ENCODE measurements at regions not wholly inside any gene's neighbourhood (a gene's known extent, or its start where the extent isn't known, plus 50 kb on each side); places are given as distances from the start of the nearest gene placed in this dataset.
"Not testable (repeated sequence)": the region's sequence is repeated elsewhere in the genome, so short reads cannot be mapped to it uniquely, and the experiment has no call there.

DNA sequence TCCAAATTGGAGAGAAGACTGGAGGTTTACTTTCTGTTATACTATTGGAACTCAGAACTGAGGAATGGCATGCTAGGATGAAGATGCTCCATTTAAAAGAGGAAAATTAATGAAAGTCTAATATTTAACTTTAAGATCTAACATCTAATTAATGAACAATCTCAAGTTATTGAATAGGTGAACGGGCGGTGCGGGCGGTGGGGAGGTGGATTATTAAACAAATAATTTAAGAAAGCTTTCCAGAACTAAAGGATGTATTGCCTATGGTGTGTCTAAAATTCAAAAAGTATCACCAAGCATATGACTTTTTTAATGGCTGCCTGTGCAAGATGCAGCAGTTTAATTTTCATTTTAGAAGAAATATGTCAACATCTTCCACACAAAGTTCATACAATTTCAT, 1747.1 kb upstream of the SEL1L start:
- DNase-seq: no peak

GRCh38 chr14:83282706-83283105, 1749.1 kb upstream of the SEL1L start:
- DNase-seq: no peak

- DNase-seq: no peak
Measured at GRCh38 chr14:83287300-83287699, 1753.6 kb upstream of the SEL1L start.

DNA sequence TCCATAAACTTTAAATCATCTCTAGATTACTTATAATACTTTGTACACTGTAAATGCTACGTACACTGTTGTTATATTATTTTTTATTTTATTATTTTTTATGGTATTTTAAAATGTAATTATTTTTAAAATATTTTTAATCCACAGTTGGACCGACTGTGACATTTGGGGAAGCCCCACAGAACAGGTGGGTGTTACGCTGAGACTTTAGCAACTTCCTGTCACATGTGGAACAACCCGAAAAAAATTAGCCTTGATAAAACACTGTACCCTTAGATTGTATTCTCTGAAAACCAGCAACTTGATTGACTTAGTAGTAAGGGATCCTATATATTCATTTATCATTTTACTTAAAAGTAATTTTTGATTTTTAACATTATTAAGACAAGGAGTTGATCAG, 1755.7 kb upstream of the SEL1L start:
- no peak for DNase-seq

- no peak for DNase-seq
Measured at GRCh38 chr14:83289896-83290295, 1756.2 kb upstream of the SEL1L start.

DNA sequence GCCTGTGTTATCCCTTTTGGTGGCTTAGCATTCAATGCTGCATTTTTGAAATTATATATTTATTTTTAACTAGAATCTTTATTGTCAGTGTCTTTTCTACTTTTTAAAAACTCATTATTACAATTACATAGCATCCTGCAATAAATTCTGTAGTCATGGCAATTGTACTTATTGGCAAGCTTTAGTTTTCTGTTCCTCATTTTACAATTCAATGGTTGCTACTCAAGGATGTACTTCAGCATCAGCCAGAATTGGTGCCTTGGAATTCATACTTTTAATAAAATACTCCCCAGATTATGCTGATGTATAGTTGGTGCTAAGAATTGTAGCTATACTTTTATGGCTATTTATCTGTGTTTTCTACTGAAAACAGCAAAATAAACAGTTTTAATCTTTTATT, 1756.8 kb upstream of the SEL1L start:
- no peak for DNase-seq

DNA sequence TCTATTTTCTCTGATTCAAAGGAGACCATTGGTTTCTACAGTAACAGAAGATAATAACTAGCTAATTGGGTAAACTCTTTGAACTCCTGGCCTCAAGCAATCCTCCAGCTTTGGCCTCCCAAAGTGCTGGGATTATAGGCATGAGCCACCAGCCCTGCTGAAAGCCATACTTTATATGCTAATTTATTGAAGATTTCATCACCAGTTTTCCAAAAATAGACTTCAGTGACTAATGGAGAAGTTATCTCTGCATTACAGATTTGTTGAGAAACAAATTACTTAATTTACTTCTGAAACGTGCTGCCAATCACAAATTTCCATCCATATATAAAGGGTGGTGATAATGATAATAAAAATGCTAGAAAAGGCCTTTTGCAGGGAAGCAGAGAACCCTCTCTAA, 1758.1 kb upstream of the SEL1L start:
- DNase-seq: no peak

DNA sequence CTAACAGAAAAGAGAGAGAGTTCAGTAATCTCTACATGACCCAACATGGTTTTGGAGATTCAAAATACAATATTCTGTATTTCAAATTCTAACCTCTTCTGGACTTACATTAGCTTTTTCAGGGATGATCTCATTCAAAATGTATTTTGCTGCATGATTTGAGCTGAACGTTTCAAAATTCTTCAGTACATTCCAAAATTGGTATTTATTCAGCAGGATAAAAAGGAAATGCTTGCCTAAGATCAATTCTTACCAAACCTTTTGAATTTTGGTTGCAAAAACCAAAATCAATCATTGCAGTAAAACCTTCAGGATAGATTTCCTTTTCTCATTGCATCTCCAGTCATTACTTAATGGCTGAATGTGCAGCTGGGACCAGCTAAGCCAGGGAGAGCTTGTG, 1761.3 kb upstream of the SEL1L start:
- DNase-seq: no peak

GRCh38 chr14:83297361-83297760, 1763.7 kb upstream of the SEL1L start:
- no peak for DNase-seq

- DNase-seq: not testable (repeated sequence)
Measured at GRCh38 chr14:83298016-83298415, 1764.4 kb upstream of the SEL1L start.

GRCh38 chr14:83300476-83301064, 1766.9 kb upstream of the SEL1L start:
- no peak for DNase-seq

GRCh38 chr14:83301791-83302190, 1768.1 kb upstream of the SEL1L start:
- no peak for DNase-seq

DNA sequence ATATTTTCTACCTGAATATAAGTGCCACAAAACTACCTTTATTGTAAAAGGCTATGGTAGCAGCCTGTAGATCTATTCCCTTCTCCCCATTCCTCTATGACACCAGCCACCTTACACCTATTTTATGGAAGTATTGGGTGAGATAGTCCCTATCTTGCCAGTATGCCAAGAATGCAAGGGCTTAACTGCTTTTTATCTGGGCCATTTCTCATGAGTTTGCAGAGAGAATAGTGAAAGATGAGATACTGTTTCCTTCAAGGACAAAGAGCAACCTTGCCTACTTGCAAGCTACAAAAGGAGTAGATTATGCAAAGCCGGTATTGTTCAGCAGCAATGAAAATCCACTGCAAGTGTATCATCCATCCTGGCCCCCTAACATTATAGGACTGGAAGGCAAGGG, 1775.6 kb upstream of the SEL1L start:
- DNase-seq: no peak

DNA sequence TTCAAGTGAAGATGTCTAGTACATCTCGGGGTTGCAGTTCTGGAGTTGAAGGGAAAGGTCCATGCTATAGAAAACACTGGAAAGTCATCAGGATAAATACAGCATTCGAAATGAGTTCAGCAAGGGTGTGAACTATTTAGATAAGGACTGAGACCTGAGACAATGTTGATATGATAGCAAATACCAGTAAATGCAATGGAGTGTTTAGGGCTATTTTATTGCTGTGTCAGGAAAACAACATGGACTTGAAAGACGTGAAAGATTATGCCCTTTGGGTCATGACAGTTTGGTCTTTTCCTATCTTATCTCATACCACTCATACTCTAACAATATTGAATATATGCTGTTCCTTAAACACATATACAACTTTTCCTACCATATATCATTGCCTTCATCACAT, 1776.2 kb upstream of the SEL1L start:
- DNase-seq: no peak

DNA sequence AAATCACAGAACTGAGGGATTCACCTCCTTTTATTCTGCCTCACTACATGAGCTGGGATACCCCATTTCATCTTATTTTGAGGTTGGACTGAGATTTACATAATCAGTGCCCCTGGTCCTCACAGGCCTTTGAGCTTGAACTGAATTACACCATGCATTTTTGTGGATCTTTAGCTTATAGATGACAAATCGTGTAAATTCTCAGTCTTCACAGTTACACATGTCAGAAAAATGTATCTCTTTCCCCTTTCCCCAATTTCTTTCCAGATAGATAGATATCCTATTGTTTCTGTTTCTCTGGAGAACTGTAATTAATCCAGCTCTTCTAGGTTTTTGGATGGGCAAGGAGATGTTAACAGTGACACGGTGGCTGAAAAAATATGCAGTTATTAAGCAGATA, 1778.9 kb upstream of the SEL1L start:
- DNase-seq: no peak

- no peak for DNase-seq
Measured at GRCh38 chr14:83314764-83315163, 1781.1 kb upstream of the SEL1L start.

- no peak for DNase-seq
Measured at GRCh38 chr14:83316356-83316755, 1782.7 kb upstream of the SEL1L start.

- DNase-seq: no peak
Measured at GRCh38 chr14:83320837-83321236, 1787.2 kb upstream of the SEL1L start.

DNA sequence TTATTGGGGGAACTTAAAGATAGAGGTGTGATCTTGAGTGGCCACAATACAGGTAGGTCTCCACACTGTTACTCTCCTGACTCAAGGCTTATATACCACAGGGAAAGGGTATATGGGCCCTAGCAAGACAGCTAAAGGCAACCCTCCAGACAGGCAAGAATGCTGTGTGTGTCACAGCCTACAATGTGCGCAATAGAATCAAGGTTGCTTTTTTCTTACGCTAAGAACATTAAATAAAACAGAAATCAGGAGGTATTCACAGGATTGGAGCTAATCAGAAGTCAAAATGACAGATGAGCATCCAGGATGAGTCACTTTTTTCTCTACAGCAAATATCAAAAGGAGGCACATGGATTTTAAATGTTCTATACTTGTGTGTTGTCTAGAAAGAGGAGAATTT, 1797.9 kb upstream of the SEL1L start:
- DNase-seq: no peak

GRCh38 chr14:83342590-83342989, 1808.9 kb upstream of the SEL1L start:
- no peak for DNase-seq

DNA sequence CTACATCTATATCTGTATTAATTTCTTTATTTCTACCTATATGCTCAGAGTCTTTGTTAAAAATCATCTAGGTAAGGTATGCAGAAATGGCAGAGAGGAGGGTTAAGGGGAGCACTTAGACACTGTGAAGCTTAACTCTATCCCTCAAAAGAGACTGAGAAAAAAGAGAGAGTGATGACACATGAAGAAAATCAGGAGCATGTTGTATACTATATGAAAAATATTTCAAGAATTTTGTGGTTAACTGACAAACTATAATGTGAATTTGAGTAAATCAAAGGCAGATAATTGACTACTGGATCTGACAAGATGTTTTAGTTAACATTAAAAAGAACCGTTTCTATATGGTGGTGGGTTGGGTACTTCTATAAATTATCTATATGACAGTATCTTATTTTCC, 1814.2 kb upstream of the SEL1L start:
- no peak for DNase-seq

GRCh38 chr14:83355609-83356008, 1822.0 kb upstream of the SEL1L start:
- no peak for DNase-seq

- no peak for DNase-seq
Measured at GRCh38 chr14:83356080-83356479, 1822.4 kb upstream of the SEL1L start.

GRCh38 chr14:83372271-83372670, 1838.6 kb upstream of the SEL1L start:
- no peak for DNase-seq

GRCh38 chr14:83379436-83379835, 1845.8 kb upstream of the SEL1L start:
- no peak for DNase-seq

DNA sequence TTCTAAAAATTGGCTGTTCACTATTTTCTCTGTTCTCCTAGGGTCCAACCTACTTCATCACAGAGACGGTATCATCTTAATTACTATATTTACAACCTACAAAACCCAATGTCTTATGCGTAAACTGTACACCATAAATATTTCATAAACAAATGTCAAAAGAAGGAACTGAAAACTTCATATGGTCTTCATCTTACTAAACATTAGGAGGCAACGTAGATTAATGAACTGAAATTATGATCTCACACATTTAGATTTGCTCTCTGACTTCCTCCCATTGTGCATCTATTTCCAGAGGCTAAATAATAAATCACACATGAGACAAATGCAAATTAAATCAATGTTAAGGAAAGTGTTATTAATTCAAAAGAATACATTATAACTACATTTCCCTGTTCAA, 1850.6 kb upstream of the SEL1L start:
- no peak for DNase-seq
